ENCODE measurements at regions not wholly inside any gene's neighbourhood (a gene's known extent, or its start where the extent isn't known, plus 50 kb on each side); places are given as distances from the start of the nearest gene placed in this dataset.

DNA sequence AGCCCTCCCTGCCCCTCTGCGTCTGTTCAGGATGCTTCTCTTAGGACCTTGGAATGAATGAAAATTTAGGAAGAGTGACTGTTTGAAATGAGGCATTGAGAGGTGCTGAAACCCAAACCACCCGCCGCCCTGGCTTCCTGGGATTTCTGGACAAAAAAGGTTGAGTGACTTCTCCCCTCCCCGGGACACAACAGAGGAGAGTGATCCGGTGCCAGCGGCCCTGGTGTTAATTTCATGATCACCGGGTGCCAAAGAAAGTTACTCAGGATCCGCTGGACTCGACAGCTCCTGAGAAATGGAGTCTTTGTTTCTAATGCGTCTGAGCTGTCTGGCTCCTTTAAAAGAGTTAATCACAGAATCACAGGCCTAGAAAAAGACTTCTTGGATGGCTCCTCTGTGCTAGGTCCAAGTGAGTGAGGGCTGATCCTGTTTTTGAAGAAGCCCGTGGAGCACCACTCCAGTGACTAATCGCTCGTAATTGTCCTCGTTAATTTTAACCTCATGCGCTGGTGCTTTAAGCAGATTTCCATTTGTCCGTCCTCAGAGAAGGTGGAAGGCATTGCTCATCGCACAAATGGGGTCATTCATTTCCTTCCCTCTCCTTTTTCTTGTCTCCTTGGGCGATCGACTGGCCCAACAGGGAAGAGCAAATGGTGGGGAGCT is 144.4 kb upstream of the ZFHX3 start:
- no peaks in the 10 kb centered on the region for H3K27me3 ChIP-seq
- no peak for DNase-seq (ENCODE audit: extremely low spot score in 2 of 2)
- no peak overlapping the region for H3K4me3 ChIP-seq
- no peaks in the 10 kb centered on the region for H3K36me3 ChIP-seq
- no peak overlapping the region for H3K27ac ChIP-seq
- intact Hi-C loops (cut with DNase I), result loop anchor here (10.0 kb wide), 1 partner anchor 358 kb away; no protein-coding TSS in a partner anchor
- TF ChIP-seq POLR2A (IDR thresholded peaks at IDR 0.05), result no peak
- TF ChIP-seq, protein P1, sequence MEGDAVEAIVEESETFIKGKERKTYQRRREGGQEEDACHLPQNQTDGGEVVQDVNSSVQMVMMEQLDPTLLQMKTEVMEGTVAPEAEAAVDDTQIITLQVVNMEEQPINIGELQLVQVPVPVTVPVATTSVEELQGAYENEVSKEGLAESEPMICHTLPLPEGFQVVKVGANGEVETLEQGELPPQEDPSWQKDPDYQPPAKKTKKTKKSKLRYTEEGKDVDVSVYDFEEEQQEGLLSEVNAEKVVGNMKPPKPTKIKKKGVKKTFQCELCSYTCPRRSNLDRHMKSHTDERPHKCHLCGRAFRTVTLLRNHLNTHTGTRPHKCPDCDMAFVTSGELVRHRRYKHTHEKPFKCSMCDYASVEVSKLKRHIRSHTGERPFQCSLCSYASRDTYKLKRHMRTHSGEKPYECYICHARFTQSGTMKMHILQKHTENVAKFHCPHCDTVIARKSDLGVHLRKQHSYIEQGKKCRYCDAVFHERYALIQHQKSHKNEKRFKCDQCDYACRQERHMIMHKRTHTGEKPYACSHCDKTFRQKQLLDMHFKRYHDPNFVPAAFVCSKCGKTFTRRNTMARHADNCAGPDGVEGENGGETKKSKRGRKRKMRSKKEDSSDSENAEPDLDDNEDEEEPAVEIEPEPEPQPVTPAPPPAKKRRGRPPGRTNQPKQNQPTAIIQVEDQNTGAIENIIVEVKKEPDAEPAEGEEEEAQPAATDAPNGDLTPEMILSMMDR (IDR thresholded peaks at IDR 0.05), result no peak
- TF ChIP-seq POLR2AphosphoS5 (IDR thresholded peaks at IDR 0.05; ENCODE audit: insufficient read depth in 1 of 2, low read depth in 1 of 2), result no peak
- H3K9me3 ChIP-seq, result no peaks in the 10 kb centered on the region
- H3K4me1 ChIP-seq, result peaks cover 8% of the 10 kb centered on the region

DNA sequence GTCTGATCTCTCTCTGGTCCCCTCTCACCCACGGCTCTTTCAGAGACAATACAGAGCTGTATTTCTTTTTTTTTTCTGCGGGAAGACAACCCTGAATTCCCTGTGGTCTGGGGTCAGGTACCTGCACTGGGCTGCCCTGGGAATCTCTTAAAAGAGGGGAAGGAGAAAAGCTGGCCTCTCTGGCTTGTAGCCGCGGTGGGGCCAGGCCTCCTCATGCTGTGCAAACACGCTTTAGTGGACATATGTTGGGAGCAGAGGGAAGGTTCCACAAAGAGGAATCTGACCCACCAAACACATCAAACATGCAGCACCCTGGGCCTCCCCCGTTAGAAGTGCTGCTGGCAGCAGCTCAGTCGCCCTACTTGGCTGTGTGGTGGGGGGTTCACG is 143.7 kb upstream of the ZFHX3 start:
- DNase-seq (ENCODE audit: extremely low spot score in 2 of 2), result no peak
- H3K9me3 ChIP-seq, result no peaks in the 10 kb centered on the region
- TF ChIP-seq POLR2A (IDR thresholded peaks at IDR 0.05), result no peak
- TF ChIP-seq, protein P1 (IDR thresholded peaks at IDR 0.05), result no peak
- TF ChIP-seq POLR2AphosphoS5 (IDR thresholded peaks at IDR 0.05; ENCODE audit: insufficient read depth in 1 of 2, low read depth in 1 of 2), result no peak
- no peaks in the 10 kb centered on the region for H3K27me3 ChIP-seq
- no peaks in the 10 kb centered on the region for H3K36me3 ChIP-seq
- no peak overlapping the region for H3K4me3 ChIP-seq
- H3K27ac ChIP-seq, result no peak overlapping the region
- H3K4me1 ChIP-seq, result peaks cover 8% of the 10 kb centered on the region
- intact Hi-C loops (cut with DNase I), result loop anchor here (10.0 kb wide), 1 partner anchor 357 kb away; no protein-coding TSS in a partner anchor

GRCh38 chr16:73190688-73191659 is 143.0 kb upstream of the ZFHX3 start:
- no peak for DNase-seq (ENCODE audit: extremely low spot score in 2 of 2)
- intact Hi-C loops (cut with DNase I), result loop anchor here (10.0 kb wide), 1 partner anchor 356 kb away; no protein-coding TSS in a partner anchor

DNA sequence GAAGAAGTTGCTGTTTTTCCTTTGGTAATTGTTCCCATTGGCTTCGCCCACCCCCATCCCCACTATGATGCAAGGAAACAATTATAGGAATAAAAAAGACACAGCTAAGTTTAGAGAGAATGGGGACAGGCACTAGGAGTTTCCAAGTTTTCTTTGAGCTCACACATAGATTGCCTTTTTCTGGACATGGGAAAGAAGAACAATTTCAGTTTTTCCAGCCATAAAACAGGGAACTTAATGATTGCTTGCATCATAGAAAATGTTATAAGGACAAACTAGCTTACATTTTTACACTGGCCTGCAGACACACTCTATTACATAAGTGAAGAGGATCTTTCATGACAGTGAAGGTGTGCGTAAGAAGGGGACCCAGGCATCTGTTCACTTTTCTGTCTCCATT is 142.3 kb upstream of the ZFHX3 start:
- DNase-seq (ENCODE audit: extremely low spot score in 2 of 2), result no peak
- TF ChIP-seq, protein P1 (IDR thresholded peaks at IDR 0.05), result no peak
- no peak for TF ChIP-seq POLR2AphosphoS5 (IDR thresholded peaks at IDR 0.05; ENCODE audit: insufficient read depth in 1 of 2, low read depth in 1 of 2)
- no peak for TF ChIP-seq POLR2A (IDR thresholded peaks at IDR 0.05)
- Histone ChIP-seq H3K36me3 (no peaks in the 10 kb centered on the region), H3K9me3 (no peaks in the 10 kb centered on the region), H3K27ac (no peak overlapping the region), H3K4me1 (peaks cover 8% of the 10 kb centered on the region), H3K27me3 (no peaks in the 10 kb centered on the region), H3K4me3 (no peak overlapping the region)
- intact Hi-C loops (cut with DNase I), result loop anchor here (10.0 kb wide), 1 partner anchor 355 kb away; no protein-coding TSS in a partner anchor

More at GRCh38 chr16:73190688-73191659, 143.0 kb upstream of the ZFHX3 start:
- peaks cover 8% of the 10 kb centered on the region for H3K4me1 ChIP-seq
- no peak overlapping the region for H3K27ac ChIP-seq
- TF ChIP-seq, protein P1 (IDR thresholded peaks at IDR 0.05), result no peak
- TF ChIP-seq POLR2AphosphoS5 (IDR thresholded peaks at IDR 0.05; ENCODE audit: insufficient read depth in 1 of 2, low read depth in 1 of 2) (no peak), POLR2A (IDR thresholded peaks at IDR 0.05) (no peak)
- H3K4me3 ChIP-seq, result no peak overlapping the region
- no peaks in the 10 kb centered on the region for H3K36me3 ChIP-seq
- no peaks in the 10 kb centered on the region for H3K27me3 ChIP-seq
- H3K9me3 ChIP-seq, result no peaks in the 10 kb centered on the region

All from vagina (tissue), 2 donors.